GM12878 (cell line): ENCODE measurements at regions not wholly inside any gene's neighbourhood (a gene's known extent, or its start where the extent isn't known, plus 50 kb on each side); places are given as distances from the start of the nearest gene placed in this dataset.

Source experiments
- BCL11A ChIP-seq: IDR thresholded peaks from 2 replicates; pipeline ENCODE4 v1.6.1; 2011; ENCODE audit warnings: low read depth, low read length
- BMI1 ChIP-seq: fragments of 450-650 bp; IDR thresholded peaks from 2 replicates; pipeline ENCODE4 v1.6.1; 2016; ENCODE audit warnings: mild to moderate bottlenecking, moderate library complexity, borderline replicate concordance
- CREM ChIP-seq: IDR thresholded peaks from 2 replicates; pipeline ENCODE4 v1.6.1; 2014; ENCODE audit warnings: antibody characterized with exemption, low read depth
- JUND ChIP-seq: IDR thresholded peaks from 2 replicates; pipeline ENCODE4 v1.6.1; 2012; ENCODE audit warnings: low read depth, mild to moderate bottlenecking, low read length, improper control_type of control experiment, moderate library complexity
- NBN ChIP-seq: fragments of 450-650 bp; IDR thresholded peaks from 2 replicates; pipeline ENCODE4 v1.6.1; 2016
- STAT3 ChIP-seq: IDR thresholded peaks from 2 replicates; pipeline ENCODE4 v1.6.1; 2011; ENCODE audit warnings: low read depth, low read length, improper control_type of control experiment
- YBX1 ChIP-seq: fragments of 450-650 bp; IDR thresholded peaks from 2 replicates; pipeline ENCODE4 v1.6.1; 2016; ENCODE audit warnings: antibody characterized with exemption
- ZSCAN29 ChIP-seq: fragments of 450-650 bp; IDR thresholded peaks from 2 replicates; pipeline ENCODE4 v1.6.1; 2017; ENCODE audit warnings: mild to moderate bottlenecking, moderate library complexity
- TF ChIP-seq, protein P1 (sequence below): fragments of 450-650 bp; IDR thresholded peaks from 2 replicates; pipeline ENCODE4 v1.6.1; 2017; ENCODE audit warnings: antibody characterized with exemption, mild to moderate bottlenecking, moderate library complexity
- TF ChIP-seq, protein P2 (sequence below): fragments of 450-650 bp; IDR thresholded peaks from 2 replicates; pipeline ENCODE4 v1.6.1; 2017; ENCODE audit warnings: mild to moderate bottlenecking, moderate library complexity

DNA sequence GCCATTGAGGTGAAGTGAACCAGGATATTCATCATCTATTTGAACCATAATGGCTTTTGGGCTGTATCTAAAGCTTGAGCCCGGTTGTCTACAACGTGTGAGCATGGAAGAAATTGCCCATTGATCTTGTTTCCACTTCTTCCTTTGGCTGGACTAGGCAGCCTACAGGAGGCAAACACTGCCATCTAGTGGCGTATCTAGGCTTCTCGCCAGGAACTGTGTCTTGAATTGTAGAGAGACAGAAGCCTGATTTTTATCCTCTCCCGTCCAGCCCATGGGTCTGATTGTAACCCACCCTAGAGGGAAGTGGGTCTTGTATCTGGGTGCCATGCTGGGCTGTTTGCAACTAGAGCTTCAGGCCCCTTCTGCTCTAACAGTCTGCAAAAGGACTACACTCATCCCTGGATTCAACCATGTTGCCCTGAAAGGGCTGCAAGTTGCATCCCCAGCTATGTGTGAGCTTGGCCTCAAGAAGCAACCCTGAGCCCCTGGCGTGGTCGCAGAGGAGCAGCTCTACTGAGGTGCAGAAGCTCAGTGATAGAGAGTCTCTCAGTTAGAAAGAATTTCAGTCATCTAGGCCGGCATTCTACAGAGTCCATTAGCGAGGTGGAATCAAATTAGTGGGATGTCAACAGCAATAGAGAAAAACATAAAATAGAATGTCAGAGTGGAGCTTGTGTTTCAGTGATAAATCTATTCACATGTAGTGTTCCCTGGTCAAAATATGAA is 170.2 kb upstream of the UMPS start (continued):
- TF ChIP-seq JUND = no peak
- no peak for TF ChIP-seq CREM
- no peak for TF ChIP-seq BCL11A
- TF ChIP-seq NBN = no peak
- TF ChIP-seq STAT3 = no peak
- TF ChIP-seq YBX1 = no peak
- TF ChIP-seq, protein P1, sequence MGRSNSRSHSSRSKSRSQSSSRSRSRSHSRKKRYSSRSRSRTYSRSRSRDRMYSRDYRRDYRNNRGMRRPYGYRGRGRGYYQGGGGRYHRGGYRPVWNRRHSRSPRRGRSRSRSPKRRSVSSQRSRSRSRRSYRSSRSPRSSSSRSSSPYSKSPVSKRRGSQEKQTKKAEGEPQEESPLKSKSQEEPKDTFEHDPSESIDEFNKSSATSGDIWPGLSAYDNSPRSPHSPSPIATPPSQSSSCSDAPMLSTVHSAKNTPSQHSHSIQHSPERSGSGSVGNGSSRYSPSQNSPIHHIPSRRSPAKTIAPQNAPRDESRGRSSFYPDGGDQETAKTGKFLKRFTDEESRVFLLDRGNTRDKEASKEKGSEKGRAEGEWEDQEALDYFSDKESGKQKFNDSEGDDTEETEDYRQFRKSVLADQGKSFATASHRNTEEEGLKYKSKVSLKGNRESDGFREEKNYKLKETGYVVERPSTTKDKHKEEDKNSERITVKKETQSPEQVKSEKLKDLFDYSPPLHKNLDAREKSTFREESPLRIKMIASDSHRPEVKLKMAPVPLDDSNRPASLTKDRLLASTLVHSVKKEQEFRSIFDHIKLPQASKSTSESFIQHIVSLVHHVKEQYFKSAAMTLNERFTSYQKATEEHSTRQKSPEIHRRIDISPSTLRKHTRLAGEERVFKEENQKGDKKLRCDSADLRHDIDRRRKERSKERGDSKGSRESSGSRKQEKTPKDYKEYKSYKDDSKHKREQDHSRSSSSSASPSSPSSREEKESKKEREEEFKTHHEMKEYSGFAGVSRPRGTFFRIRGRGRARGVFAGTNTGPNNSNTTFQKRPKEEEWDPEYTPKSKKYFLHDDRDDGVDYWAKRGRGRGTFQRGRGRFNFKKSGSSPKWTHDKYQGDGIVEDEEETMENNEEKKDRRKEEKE = no peak
- TF ChIP-seq BMI1 = no peak
- TF ChIP-seq, protein P2, sequence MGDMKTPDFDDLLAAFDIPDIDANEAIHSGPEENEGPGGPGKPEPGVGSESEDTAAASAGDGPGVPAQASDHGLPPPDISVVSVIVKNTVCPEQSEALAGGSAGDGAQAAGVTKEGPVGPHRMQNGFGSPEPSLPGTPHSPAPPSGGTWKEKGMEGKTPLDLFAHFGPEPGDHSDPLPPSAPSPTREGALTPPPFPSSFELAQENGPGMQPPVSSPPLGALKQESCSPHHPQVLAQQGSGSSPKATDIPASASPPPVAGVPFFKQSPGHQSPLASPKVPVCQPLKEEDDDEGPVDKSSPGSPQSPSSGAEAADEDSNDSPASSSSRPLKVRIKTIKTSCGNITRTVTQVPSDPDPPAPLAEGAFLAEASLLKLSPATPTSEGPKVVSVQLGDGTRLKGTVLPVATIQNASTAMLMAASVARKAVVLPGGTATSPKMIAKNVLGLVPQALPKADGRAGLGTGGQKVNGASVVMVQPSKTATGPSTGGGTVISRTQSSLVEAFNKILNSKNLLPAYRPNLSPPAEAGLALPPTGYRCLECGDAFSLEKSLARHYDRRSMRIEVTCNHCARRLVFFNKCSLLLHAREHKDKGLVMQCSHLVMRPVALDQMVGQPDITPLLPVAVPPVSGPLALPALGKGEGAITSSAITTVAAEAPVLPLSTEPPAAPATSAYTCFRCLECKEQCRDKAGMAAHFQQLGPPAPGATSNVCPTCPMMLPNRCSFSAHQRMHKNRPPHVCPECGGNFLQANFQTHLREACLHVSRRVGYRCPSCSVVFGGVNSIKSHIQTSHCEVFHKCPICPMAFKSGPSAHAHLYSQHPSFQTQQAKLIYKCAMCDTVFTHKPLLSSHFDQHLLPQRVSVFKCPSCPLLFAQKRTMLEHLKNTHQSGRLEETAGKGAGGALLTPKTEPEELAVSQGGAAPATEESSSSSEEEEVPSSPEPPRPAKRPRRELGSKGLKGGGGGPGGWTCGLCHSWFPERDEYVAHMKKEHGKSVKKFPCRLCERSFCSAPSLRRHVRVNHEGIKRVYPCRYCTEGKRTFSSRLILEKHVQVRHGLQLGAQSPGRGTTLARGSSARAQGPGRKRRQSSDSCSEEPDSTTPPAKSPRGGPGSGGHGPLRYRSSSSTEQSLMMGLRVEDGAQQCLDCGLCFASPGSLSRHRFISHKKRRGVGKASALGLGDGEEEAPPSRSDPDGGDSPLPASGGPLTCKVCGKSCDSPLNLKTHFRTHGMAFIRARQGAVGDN = no peak
- no peak for TF ChIP-seq ZSCAN29
